Uterus (tissue), 3 donors: ENCODE measurements at regions not wholly inside any gene's neighbourhood (a gene's known extent, or its start where the extent isn't known, plus 50 kb on each side); places are given as distances from the start of the nearest gene placed in this dataset.

ENCODE experiments used
- DNase-seq, 2 donors: peaks; one replicate each; pipeline ENCODE4 v3.0.0-alpha.2; 2019 to 2020
- H3K27ac ChIP-seq, 2 donors: fragments of 200-600 bp; sonication (generic); 1 replicate in 1 of 2; 2 replicates in 1 of 2; pipeline ENCODE4 v1.5.1; 2016 to 2018
- H3K27me3 ChIP-seq, 2 donors: fragments of 200-600 bp; sonication (generic); one replicate each; pipeline ENCODE4 v1.5.1; 2018 to 2019; ENCODE audit warnings: control low read depth in 1 of 2
- H3K36me3 ChIP-seq, 2 donors: fragments of 200-600 bp; sonication (generic); one replicate each; pipeline ENCODE4 v1.5.1; 2019; ENCODE audit warnings: control low read depth in 1 of 2
- H3K4me1 ChIP-seq, 2 donors: fragments of 200-600 bp; sonication (generic); one replicate each; pipeline ENCODE4 v1.5.1; 2018 to 2019; ENCODE audit warnings: control low read depth in 1 of 2
- H3K4me3 ChIP-seq, 2 donors: fragments of 200-600 bp; sonication (generic); 1 replicate in 1 of 2; 2 replicates in 1 of 2; pipeline ENCODE4 v1.5.1; 2018 to 2019; ENCODE audit warnings: mild to moderate bottlenecking in 1 of 2
- H3K9me3 ChIP-seq, 2 donors: fragments of 200-600 bp; sonication (generic); one replicate each; pipeline ENCODE4 v1.5.1; 2019; ENCODE audit warnings: control low read depth in 1 of 2
- CTCF ChIP-seq, 4 experiments: fragments of 200-600 bp in 2 of 4; fragments of 450-650 bp in 2 of 4; sonication (generic) in 2 of 4; IDR thresholded peaks; one replicate each; pipeline ENCODE4 v1.5.1; 2016 to 2019; ENCODE audit warnings: antibody characterized with exemption in 4 of 4, mild to moderate bottlenecking in 2 of 4, moderate library complexity in 1 of 4
- POLR2A ChIP-seq, 2 donors: fragments of 450-650 bp; IDR thresholded peaks; one replicate each; pipeline ENCODE4 v1.6.1; 2016; ENCODE audit warnings: antibody characterized with exemption in 2 of 2, mild to moderate bottlenecking in 1 of 2, moderate library complexity in 1 of 2
- intact Hi-C: fragments of 100-400 bp; cut with DNase I; formaldehyde crosslinking; loops from one replicate; pipeline ENCODE4 v1.15.1; 2023; ENCODE audit warnings: low total_unique reads
- donor health status: DM: yes; HTN: yes; CAD: no.

DNA sequence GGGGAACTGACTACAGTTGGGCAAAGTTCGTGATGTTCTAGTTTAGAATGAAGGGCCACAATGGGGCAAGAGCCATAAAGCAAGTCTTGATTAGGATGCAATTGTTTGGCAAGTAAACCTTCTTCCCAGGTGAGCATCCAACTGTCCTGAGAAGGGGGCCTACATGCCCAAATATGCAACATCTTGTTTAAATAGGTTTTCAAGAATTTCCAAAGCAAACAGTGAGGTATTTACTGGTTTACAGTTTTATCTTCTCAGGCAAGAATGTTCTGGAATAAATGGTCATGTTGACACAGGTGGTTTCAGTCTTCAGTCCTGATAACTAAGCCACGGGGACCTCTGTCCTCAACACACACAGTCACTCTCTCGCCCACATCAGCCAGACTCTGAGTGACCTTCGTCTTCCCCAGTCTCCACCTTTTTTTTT is 90.3 kb upstream of the FAM174B start:
- TF ChIP-seq POLR2A (IDR thresholded peaks at IDR 0.05) (no peak), CTCF (IDR thresholded peaks at IDR 0.05) (no peak)
- DNase-seq = no peak
- no peak overlapping the region for H3K27ac ChIP-seq
- intact Hi-C loops = no loop called here
- H3K4me1 ChIP-seq = no peaks in the 10 kb centered on the region
- no peak overlapping the region for H3K4me3 ChIP-seq
- no peaks in the 10 kb centered on the region for H3K36me3 ChIP-seq
- H3K27me3 ChIP-seq = no peaks in the 10 kb centered on the region
- no peaks in the 10 kb centered on the region for H3K9me3 ChIP-seq

DNA sequence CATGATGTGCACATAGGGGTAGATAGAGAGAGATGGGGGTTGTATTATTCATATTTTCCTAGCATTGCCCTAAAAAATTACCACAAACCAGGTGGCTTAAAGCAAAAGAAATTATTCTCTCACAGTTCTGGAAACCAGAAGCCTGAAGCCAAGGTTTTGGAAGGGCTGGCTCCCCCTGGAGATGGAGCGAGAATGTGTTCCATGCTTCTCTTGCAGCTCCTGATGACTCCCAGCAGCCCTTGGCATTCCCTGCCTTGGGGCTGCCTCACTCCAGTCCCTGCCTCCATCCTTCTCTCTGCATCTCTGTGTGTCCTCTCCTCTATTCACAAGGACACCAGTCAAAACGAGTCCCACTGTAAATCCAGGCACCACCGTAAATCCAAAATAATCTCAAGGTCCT is 91.5 kb upstream of the FAM174B start:
- Histone ChIP-seq H3K4me1 (no peaks in the 10 kb centered on the region), H3K27ac (no peak overlapping the region), H3K4me3 (no peak overlapping the region), H3K27me3 (no peaks in the 10 kb centered on the region), H3K36me3 (no peaks in the 10 kb centered on the region), H3K9me3 (no peaks in the 10 kb centered on the region)
- no peak for TF ChIP-seq POLR2A (IDR thresholded peaks at IDR 0.05)
- TF ChIP-seq CTCF (IDR thresholded peaks at IDR 0.05) = no peak
- DNase-seq = no peak
- intact Hi-C loops = no loop called here

- Histone ChIP-seq H3K4me3 (no peak overlapping the region), H3K27ac (no peak overlapping the region), H3K36me3 (no peaks in the 10 kb centered on the region), H3K27me3 (no peaks in the 10 kb centered on the region), H3K4me1 (no peaks in the 10 kb centered on the region), H3K9me3 (no peaks in the 10 kb centered on the region)
- TF ChIP-seq POLR2A (IDR thresholded peaks at IDR 0.05) (no peak), CTCF (IDR thresholded peaks at IDR 0.05) (no peak)
- no peak for DNase-seq
- intact Hi-C loops = no loop called here
These were observed 93.6 kb upstream of the FAM174B start for GRCh38 chr15:92749216-92749615.

DNA sequence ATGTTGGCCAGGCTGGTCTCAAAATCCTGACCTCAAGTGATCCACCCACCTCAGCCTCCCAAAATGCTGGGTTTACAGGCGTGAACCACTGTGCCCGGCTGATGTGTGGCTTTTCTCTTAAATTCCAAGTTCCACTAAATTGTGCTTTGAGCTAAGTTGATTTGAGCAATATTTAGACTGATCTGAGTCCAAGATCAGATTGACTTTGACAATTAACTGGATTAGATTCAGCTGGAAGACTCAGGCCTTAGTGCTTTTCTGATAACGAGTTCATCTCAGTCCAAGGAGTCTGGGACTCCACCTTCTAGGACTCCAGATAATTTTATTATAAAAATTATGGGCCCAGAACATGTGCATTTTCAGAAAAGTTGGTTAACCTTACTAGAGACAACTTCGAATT is 94.4 kb upstream of the FAM174B start:
- DNase-seq = no peak
- H3K36me3 ChIP-seq = no peaks in the 10 kb centered on the region
- H3K9me3 ChIP-seq = no peaks in the 10 kb centered on the region
- H3K4me3 ChIP-seq = no peak overlapping the region
- intact Hi-C loops = no loop called here
- no peaks in the 10 kb centered on the region for H3K4me1 ChIP-seq
- no peaks in the 10 kb centered on the region for H3K27me3 ChIP-seq
- H3K27ac ChIP-seq = no peak overlapping the region
- TF ChIP-seq CTCF (IDR thresholded peaks at IDR 0.05) (no peak), POLR2A (IDR thresholded peaks at IDR 0.05) (no peak)

DNA sequence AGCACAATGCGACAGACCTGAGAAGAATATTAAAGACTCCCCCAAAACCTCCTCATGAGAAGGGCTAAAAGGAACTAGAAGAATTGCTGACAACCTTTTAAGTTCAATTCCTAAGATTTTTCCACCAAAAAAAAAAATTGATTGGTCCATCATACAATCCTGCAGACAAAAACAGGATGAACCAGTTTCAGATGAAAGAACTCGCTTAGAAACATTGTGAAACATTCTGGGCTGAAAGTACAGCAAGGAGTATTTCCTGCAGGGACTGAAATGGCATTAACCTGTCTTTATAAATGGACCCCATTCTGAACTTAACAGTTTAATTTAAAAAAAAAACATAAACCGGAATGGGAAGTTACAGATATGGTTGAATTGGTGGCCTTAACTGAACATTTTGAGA is 96.0 kb upstream of the FAM174B start:
- no peak for DNase-seq
- TF ChIP-seq CTCF (IDR thresholded peaks at IDR 0.05) (no peak), POLR2A (IDR thresholded peaks at IDR 0.05) (no peak)
- H3K4me3 ChIP-seq = no peak overlapping the region

More for the DNA sequence above, 96.0 kb upstream of the FAM174B start:
- intact Hi-C loops = no loop called here
- H3K4me1 ChIP-seq = no peaks in the 10 kb centered on the region
- H3K36me3 ChIP-seq = no peaks in the 10 kb centered on the region
- H3K9me3 ChIP-seq = no peaks in the 10 kb centered on the region
- no peaks in the 10 kb centered on the region for H3K27me3 ChIP-seq
- no peak overlapping the region for H3K27ac ChIP-seq
